ENCODE measurements at regions not wholly inside any gene's neighbourhood (a gene's known extent, or its start where the extent isn't known, plus 50 kb on each side); places are given as distances from the start of the nearest gene placed in this dataset.

DNA sequence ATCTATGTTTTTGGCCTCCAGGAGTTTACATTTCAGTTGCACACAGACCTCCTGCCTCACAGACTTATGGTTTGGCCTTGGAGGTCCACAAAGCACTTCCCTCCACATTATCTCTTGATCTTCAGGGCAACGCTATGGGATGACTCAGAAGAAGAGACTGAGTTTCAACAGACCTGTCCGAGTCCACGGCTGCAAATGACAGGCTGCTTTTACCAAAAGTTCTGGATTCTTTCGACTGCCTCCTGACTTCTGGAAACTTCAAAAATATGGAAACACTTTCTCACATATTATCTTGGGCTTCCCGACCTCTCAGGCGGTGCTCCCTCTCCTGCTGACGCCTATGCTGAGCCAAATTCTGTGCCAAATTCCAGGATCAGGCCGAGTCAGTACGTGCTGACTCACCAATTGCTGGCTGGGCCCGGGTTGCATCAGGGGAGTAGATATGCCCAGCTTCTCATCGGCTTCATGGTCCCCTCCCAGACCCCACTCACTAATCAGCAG, 190.2 kb downstream of the BMP7 start:
- DNase-seq: no peak
- H3K9me3 ChIP-seq: no peaks in the 10 kb centered on the region
- H3K36me3 ChIP-seq: no peaks in the 10 kb centered on the region

DNA sequence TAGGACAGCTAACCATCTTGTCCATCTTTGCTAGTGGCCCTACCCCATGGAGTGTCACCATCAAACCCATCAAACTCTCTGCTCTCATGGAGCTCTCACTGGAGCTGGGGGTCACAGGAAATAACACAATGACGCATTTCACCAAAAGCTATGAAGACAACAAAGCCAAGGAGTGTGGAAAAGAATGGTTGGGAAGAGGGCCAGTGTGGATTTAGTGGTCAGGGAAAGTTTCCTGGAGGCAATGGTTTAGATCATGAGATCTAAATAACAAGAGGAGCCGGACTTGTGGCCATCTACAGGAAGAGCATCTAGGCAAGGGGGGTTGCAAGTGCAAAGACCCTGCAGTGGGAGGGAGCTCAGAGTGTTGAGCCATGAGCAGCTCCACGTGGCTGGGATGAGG, 189.5 kb downstream of the BMP7 start:
- H3K27ac ChIP-seq: no peak overlapping the region
- no peaks in the 10 kb centered on the region for H3K27me3 ChIP-seq
- no peak for TF ChIP-seq POLR2A (IDR thresholded peaks at IDR 0.05)
- no peak for TF ChIP-seq EP300 (IDR thresholded peaks at IDR 0.05)
- no peak for TF ChIP-seq CTCF (IDR thresholded peaks at IDR 0.05)

More for the DNA sequence above, 190.2 kb downstream of the BMP7 start:
- H3K27ac ChIP-seq: no peak overlapping the region
- intact Hi-C loops (cut with DNase I): no loop called here
- 70 to 75% (median 71%) methylated on average over 11 of the region's 11 CpGs for WGBS, 3 donors
- no peak for TF ChIP-seq POLR2A (IDR thresholded peaks at IDR 0.05)
- no peak for TF ChIP-seq EP300 (IDR thresholded peaks at IDR 0.05)
- no peak for TF ChIP-seq CTCF (IDR thresholded peaks at IDR 0.05)
- no peaks in the 10 kb centered on the region for H3K4me1 ChIP-seq (ENCODE audit: insufficient read depth)
- no peak overlapping the region for H3K4me3 ChIP-seq
- H3K27me3 ChIP-seq: no peaks in the 10 kb centered on the region

GRCh38 chr20:57078116-57078515, 188.3 kb downstream of the BMP7 start:
- 79 to 85% (median 82%) methylated on average over 1 of the region's 1 CpG for WGBS, 3 donors
- H3K27ac ChIP-seq: no peak overlapping the region
- no peaks in the 10 kb centered on the region for H3K4me1 ChIP-seq (ENCODE audit: insufficient read depth)
- H3K27me3 ChIP-seq: no peaks in the 10 kb centered on the region
- intact Hi-C loops (cut with DNase I): no loop called here
- no peak for DNase-seq
- H3K9me3 ChIP-seq: peaks cover 0 to 3% of the 10 kb centered on the region in 2 donors
- no peak overlapping the region for H3K4me3 ChIP-seq
- no peak for TF ChIP-seq POLR2A (IDR thresholded peaks at IDR 0.05)
- TF ChIP-seq CTCF (IDR thresholded peaks at IDR 0.05): no peak
- no peak for TF ChIP-seq EP300 (IDR thresholded peaks at IDR 0.05)
- no peaks in the 10 kb centered on the region for H3K36me3 ChIP-seq

More for the DNA sequence above, 189.5 kb downstream of the BMP7 start:
- Histone ChIP-seq H3K4me1 (ENCODE audit: insufficient read depth) (no peaks in the 10 kb centered on the region), H3K36me3 (no peaks in the 10 kb centered on the region), H3K4me3 (no peak overlapping the region), H3K9me3 (peaks cover 0 to 3% of the 10 kb centered on the region in 2 donors)
- no peak for DNase-seq
- 61 to 69% (median 67%) methylated on average over 3 of the region's 3 CpGs for WGBS, 3 donors
- intact Hi-C loops (cut with DNase I): no loop called here

DNA sequence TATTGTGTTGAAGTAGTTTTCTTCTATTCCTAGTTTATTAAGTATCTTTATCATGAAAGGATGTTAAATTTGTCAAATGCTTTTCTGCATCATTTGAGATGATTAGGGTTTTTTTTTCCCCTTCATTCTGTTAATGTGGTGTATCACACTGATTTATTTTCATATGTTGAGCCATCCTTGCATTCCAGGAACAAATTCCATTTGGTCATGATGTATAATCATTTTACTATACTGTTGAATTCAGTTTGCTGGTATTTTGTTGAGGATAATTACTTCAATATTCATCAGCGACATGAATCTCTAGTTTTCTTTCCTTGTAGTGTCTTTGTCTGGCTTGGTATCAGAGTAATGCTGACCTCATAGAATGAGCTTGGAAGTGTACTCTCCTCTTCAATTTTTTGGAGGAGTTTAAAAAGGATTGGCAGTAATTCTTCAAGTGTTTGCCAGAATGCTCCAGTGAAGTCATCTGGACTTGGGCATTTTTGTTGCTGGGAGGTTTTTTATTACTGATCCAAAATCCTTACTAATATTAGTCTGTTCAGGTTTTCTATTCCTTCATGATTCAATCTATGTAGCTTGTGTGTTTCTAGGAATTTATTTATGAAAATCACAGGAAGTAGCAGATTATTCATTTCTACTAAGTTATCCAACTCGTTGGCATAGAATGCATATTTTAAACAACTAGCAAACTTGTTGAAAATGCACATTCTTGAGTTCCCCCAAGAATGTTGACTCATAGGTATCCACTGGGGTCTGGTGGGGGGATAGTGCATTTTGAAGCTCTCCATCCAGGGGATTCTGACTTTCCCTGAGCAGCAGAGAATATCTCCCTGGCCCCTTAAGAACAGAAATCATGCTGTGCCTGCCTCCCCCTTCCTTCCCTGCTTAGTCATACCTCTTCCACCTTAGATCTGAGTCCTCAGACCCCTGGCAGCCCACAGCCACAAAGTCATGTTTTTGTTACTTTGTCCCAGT, 187.1 kb downstream of the BMP7 start:
- 65 to 69% (median 65%) methylated on average over 2 of the region's 2 CpGs for WGBS, 3 donors

More for the DNA sequence above, 187.1 kb downstream of the BMP7 start:
- Histone ChIP-seq H3K4me3 (no peak overlapping the region), H3K27ac (no peak overlapping the region), H3K36me3 (no peaks in the 10 kb centered on the region), H3K9me3 (peaks cover 0 to 3% of the 10 kb centered on the region in 2 donors), H3K4me1 (ENCODE audit: insufficient read depth) (no peaks in the 10 kb centered on the region), H3K27me3 (no peaks in the 10 kb centered on the region)
- TF ChIP-seq POLR2A (IDR thresholded peaks at IDR 0.05): no peak
- no peak for TF ChIP-seq CTCF (IDR thresholded peaks at IDR 0.05)
- no peak for TF ChIP-seq EP300 (IDR thresholded peaks at IDR 0.05)
- intact Hi-C loops (cut with DNase I): no loop called here
- DNase-seq: no peak
